ENCODE measurements at regions not wholly inside any gene's neighbourhood (a gene's known extent, or its start where the extent isn't known, plus 50 kb on each side); places are given as distances from the start of the nearest gene placed in this dataset.

GRCh38 chr15:75136118-75136517, 65.6 kb upstream of the C15orf39 start:
- DNase-seq: no peak

- DNase-seq: no peak
Observed at GRCh38 chr15:75136758-75137157, 64.9 kb upstream of the C15orf39 start.

GRCh38 chr15:75138016-75138999, 63.4 kb upstream of the C15orf39 start:
- no peak for DNase-seq

DNA sequence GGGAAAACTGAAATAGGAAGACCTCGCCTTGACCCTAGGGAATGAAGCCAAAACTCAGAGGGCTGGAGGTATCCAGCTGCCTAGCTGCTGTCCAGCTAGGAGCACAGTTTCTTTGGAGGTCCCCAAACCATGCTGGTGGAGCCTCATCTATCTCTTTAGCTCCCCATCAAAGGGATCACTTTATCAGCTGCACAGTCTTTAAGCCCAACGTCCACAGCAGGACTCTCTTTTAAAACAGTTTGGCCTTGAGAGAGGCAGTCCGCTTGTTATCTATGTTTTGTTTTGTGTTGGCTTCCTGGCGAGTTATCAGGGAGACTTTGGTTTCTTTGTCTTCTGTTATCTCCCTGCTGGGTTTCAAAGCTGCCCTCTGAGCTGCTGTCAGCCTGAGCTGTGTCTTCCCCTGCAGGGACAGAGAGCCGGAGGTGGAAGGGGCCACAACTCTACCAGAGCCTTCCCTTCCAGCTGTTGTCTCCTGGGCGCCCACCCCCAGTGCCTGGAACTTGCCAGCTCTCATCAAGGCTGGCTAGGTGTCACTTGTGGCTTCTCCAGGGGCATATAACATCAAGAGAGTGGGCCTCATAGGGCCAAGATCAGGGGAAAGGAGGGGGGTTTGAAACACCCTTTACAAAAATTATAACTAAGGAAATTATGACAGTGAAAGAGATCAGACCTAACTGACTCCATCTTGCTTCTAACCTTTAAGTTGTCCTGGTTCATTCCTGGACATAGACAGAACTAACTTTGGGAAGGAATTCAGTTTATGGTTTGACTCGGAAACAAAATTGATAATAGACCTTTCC, 61.4 kb upstream of the C15orf39 start:
- DNase-seq: no peak

GRCh38 chr15:75142499-75142898, 59.2 kb upstream of the C15orf39 start:
- no peak for DNase-seq

DNA sequence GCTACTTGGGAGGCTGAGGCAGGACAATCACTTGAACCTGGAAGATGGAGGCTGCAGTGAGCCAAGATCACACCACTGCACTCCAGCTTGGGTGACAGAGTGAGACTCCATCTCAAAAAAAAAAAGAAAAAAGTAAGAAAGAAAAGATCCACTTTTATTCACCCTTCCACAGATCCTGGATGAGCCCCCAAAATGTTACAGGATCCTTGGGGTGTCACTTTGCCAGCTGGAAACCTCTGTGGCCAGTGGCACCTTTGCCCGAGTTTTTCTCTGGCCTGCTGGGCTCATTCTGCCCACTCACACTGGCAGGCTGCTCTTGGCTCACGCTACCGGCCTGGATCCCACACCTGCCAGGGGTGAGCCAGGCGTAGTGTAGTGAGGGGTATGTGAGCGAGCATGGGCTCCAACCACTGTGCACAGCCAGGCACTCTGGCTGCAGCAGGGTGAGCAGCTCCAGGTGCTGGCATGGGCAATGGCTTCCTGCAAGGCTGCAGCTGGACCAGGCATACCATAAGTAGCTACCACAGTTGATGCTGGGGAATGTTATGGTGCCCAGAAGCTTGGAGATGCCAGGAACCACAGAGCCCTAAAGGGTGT, 57.8 kb upstream of the C15orf39 start:
- no peak for DNase-seq

DNA sequence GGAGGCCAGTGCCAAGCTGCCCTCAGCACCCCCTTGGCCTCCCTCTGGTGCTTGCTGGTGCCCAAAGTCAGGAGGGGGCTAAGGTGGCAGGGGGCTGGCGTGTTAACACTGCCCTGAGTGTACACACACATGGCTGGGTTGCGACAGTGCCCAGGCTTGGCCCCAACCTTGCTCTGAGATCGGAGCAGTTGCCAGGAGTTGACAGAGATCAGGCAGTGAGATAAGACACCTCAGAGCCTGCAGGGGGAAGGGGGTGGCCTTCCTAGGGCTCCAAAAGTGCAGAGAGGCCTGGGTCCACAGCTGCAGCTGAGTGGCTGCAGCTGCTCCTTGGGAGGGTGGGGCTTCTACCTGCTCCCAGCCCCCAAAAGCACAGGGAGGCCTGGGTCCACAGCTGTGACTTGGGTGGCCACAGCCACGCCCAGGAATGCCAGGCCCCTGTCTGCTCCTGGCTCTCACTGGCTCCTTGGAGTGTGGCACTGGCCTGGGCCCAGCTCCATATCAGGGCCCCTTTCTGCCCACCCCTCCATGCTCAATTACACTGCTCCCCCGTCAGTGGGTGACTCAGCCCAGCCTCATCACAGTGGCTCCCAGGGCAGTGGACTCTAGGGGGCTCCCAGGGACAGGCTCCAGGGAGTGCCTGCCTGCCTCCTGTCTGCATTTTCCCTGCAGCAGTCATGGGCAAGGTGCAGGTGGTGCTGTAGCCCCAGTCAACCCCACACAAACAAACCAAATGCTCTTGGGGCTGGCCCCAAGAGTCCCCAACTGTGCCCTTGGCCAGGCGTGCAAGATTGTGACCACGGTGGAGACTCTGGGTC, 56.4 kb upstream of the C15orf39 start:
- DNase-seq: no peak

DNA sequence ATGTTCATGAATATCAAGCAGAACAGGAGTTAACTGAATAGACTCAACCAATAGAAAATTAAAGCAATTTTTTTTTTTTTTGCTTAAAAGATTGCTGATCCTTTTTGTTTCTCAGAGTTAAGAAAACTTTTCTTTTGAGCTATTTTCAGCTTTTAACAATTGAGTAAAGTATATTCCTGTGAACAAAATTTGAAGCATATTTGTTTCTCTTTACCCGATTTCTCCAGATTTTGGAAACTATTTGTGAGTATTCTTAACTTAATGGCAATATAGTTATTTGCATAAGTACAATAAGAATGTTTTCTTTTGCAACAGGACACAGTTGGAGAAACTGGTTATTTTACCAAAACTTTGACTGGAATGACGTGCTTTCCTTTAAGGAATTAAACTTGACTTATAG, 53.4 kb upstream of the C15orf39 start:
- DNase-seq: no peak

DNA sequence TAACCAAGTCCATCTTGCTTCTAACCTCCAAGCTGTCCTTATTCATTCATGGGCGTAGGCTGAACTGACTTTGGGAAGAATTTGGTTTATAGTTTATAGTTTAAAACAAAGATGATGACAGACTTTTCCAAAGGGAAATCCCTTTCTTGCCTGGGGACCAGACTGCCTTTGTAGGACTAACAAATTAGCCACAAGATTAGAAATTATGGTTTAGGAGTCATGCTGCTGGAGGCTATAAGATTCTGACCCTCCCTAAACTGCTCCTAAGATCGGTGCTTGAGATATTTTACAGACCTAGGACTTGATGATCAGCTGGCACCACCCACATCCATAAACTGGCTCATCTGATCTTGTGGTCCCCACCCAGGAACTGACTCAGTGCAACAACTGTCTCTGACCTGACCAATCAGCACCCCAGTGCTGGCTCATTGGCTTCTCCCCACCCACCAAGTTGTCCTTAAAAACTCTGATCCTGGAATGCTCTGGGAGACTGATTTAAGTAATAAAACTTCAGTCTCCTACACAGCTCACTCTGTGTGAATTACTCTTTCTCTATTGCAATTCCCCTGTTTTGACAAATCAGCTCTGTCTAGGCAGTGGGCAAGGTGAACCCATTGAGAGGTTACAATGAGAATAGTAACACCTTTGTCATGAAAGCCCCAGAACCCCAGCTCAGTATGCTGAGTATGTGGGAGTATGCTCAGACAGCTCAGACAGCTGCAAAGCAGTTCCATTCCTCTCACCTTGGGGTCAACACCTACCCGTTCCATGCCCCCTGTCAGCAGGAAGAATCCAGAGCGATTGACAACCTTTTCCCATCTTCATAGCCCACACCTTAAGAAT, 51.6 kb upstream of the C15orf39 start:
- no peak for DNase-seq

GRCh38 chr15:75151214-75152128, 50.2 kb upstream of the C15orf39 start:
- no peak for DNase-seq

All from DMS153 (cell line).